Natural killer cell (primary cell): ENCODE measurements at regions not wholly inside any gene's neighbourhood (a gene's known extent, or its start where the extent isn't known, plus 50 kb on each side); places are given as distances from the start of the nearest gene placed in this dataset.

Source experiments
- ATAC-seq, 3 donors: fragments of 150-1000 bp in 2 of 3; fragments of 200-7000 bp in 1 of 3; cut with Tn5 transposase; 1 replicate in 1 of 3; 2 replicates in 2 of 3; pipeline ENCODE4 v1.10.0; 2021; ENCODE audit warnings: mild to moderate bottlenecking in 2 of 3, moderate library complexity in 2 of 3
- DNase-seq, 2 donors: peaks; one replicate each; pipeline versions ENCODE4 v3.0.0 to v3.0.0-alpha.2; 2013 to 2021; ENCODE audit warnings: mixed read lengths in 1 of 2
- H3K27ac ChIP-seq: one replicate; pipeline ENCODE4 v1.5.1; 2013; ENCODE audit warnings: mild to moderate bottlenecking, low read length
- H3K27me3 ChIP-seq: one replicate; pipeline ENCODE4 v1.6.1; 2013; ENCODE audit warnings: low read length; ENCODE audit not compliant: control insufficient read depth, insufficient read depth
- H3K36me3 ChIP-seq: one replicate; pipeline ENCODE4 v1.6.1; 2013; ENCODE audit warnings: low read length; ENCODE audit not compliant: control insufficient read depth, insufficient read depth
- H3K4me1 ChIP-seq: one replicate; pipeline ENCODE4 v1.6.1; 2013; ENCODE audit warnings: low read length; ENCODE audit not compliant: control insufficient read depth, insufficient read depth
- H3K4me3 ChIP-seq: one replicate; pipeline ENCODE4 v1.5.1; 2013; ENCODE audit warnings: low read length
- H3K9me3 ChIP-seq: one replicate; pipeline ENCODE4 v1.6.1; 2013; ENCODE audit warnings: low read length; ENCODE audit not compliant: control insufficient read depth, insufficient read depth
- H3K27ac Mint-ChIP-seq, 2 donors: one replicate each; pipeline ENCODE4 v1.8.0; 2022; ENCODE audit warnings: mild to moderate bottlenecking in 2 of 2, mixed read lengths in 2 of 2, moderate library complexity in 1 of 2
- H3K27me3 Mint-ChIP-seq, 2 donors: one replicate each; pipeline ENCODE4 v1.8.0; 2022; ENCODE audit warnings: low read depth in 2 of 2, mixed read lengths in 2 of 2
- H3K36me3 Mint-ChIP-seq: one replicate; pipeline ENCODE4 v1.8.0; 2022; ENCODE audit warnings: mixed read lengths
- H3K4me1 Mint-ChIP-seq, 2 donors: one replicate each; pipeline ENCODE4 v1.8.0; 2022; ENCODE audit warnings: mixed read lengths in 2 of 2
- H3K4me3 Mint-ChIP-seq: one replicate; pipeline ENCODE4 v1.8.0; 2022; ENCODE audit warnings: mild to moderate bottlenecking, moderate library complexity, mixed read lengths
- H3K9me3 Mint-ChIP-seq, 2 donors: one replicate each; pipeline ENCODE4 v1.8.0; 2022; ENCODE audit warnings: mixed read lengths in 2 of 2
- WGBS: methylation state at CpG from one replicate; pipeline ENCODE4 v1.1.7; 2013; ENCODE audit warnings: missing lambda C conversion rate; ENCODE audit not compliant: insufficient coverage; 5-methylcytosine and 5-hydroxymethylcytosine counted together
- intact Hi-C: fragments of 100-400 bp; cut with micrococcal nuclease; formaldehyde crosslinking; loops from one replicate; pipeline ENCODE4 v1.14.2; 2022
- TF ChIP-seq, protein P1 (sequence below): fragments of 200-600 bp; IDR thresholded peaks from one replicate; pipeline ENCODE4 v1.8.0; 2022; ENCODE audit warnings: antibody characterized with exemption

DNA sequence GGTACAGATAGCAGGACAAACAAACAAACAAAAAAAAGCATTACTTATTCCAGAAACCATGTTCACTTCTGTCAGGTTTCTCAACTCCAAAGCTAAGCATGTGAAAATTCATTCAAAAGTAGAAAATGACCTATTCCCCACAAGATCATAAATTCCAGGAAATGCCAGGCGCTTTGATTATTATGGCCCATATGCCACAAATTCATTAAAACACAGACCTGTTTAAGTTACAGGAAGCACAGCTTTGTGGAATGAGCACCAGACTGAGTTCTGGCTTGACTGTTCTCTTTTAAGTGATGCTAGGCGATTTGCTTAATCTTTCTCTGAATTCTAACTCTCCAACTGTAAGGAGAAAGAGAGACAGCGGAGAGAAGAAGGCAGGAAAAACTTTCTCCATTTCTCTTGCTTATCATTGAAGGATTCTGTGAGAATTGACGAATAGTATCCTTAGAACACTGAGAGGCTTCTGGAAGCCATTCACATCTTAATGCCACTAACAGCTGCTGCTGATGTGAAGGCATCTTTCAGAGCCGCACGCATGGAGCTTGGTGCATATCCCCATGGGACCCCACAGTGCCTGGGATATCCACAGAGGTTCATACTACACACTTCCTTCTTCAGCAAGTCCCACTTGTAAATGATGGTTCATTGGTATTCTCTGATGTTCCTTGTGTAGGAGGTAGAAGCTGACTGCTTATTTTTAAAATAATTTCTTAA is 138.0 kb downstream of the ZNF674 start:
- Mint-ChIP-seq H3K4me1 (no peaks in the 10 kb centered on the region), H3K36me3 (no peaks in the 10 kb centered on the region), H3K27me3 (peaks cover 4 to 8% of the 10 kb centered on the region in 2 donors), H3K4me3 (no peak overlapping the region), H3K9me3 (no peaks in the 10 kb centered on the region), H3K27ac (no peak overlapping the region)
- TF ChIP-seq, protein P1, sequence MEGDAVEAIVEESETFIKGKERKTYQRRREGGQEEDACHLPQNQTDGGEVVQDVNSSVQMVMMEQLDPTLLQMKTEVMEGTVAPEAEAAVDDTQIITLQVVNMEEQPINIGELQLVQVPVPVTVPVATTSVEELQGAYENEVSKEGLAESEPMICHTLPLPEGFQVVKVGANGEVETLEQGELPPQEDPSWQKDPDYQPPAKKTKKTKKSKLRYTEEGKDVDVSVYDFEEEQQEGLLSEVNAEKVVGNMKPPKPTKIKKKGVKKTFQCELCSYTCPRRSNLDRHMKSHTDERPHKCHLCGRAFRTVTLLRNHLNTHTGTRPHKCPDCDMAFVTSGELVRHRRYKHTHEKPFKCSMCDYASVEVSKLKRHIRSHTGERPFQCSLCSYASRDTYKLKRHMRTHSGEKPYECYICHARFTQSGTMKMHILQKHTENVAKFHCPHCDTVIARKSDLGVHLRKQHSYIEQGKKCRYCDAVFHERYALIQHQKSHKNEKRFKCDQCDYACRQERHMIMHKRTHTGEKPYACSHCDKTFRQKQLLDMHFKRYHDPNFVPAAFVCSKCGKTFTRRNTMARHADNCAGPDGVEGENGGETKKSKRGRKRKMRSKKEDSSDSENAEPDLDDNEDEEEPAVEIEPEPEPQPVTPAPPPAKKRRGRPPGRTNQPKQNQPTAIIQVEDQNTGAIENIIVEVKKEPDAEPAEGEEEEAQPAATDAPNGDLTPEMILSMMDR = no peak
- 100% methylated on average over 4 of the region's 6 CpGs for WGBS
- no peaks in the 10 kb centered on the region for H3K4me1 ChIP-seq
- no peak overlapping the region for H3K4me3 ChIP-seq
- ATAC-seq (no peak), DNase-seq (no peak)
- no peaks in the 10 kb centered on the region for H3K36me3 ChIP-seq
- intact Hi-C loops = loop anchor here (5.0 kb wide), 1 partner anchor 890 kb away; no protein-coding TSS in a partner anchor
- H3K27ac ChIP-seq = no peak overlapping the region
- H3K9me3 ChIP-seq = no peaks in the 10 kb centered on the region
- no peaks in the 10 kb centered on the region for H3K27me3 ChIP-seq

DNA sequence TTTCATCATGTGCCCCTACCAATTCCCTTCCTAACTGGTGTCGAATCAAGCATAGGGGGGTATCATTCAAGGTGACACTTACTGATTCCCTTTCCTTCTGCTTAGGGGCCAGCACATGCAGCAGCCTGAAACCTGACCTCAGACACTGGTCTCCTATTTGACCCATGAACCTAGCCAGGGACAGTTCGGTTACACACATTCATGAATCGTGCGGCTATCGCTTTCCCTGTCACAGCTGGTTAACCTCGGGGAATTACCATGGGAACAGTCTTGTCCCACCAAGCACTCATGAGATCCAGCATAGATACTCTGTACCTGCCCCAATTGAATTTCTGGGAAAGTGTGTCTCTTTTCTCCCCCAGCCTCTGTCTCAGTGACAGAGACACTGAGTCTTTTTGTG is 140.4 kb downstream of the ZNF674 start:
- no peak for DNase-seq
- Mint-ChIP-seq H3K27ac (no peak overlapping the region), H3K4me3 (no peak overlapping the region), H3K9me3 (no peaks in the 10 kb centered on the region), H3K27me3 (peaks cover 7 to 8% of the 10 kb centered on the region in 2 donors), H3K36me3 (no peaks in the 10 kb centered on the region), H3K4me1 (no peaks in the 10 kb centered on the region)
- over 99% methylated on average over 6 of the region's 6 CpGs for WGBS
- TF ChIP-seq, protein P1 = no peak
- Histone ChIP-seq H3K9me3 (no peaks in the 10 kb centered on the region), H3K36me3 (no peaks in the 10 kb centered on the region), H3K4me3 (no peak overlapping the region), H3K27ac (no peak overlapping the region), H3K4me1 (no peaks in the 10 kb centered on the region), H3K27me3 (no peaks in the 10 kb centered on the region)
- no peak for ATAC-seq
- intact Hi-C loops = loop anchor here (5.0 kb wide), 1 partner anchor 887 kb away; no protein-coding TSS in a partner anchor

DNA sequence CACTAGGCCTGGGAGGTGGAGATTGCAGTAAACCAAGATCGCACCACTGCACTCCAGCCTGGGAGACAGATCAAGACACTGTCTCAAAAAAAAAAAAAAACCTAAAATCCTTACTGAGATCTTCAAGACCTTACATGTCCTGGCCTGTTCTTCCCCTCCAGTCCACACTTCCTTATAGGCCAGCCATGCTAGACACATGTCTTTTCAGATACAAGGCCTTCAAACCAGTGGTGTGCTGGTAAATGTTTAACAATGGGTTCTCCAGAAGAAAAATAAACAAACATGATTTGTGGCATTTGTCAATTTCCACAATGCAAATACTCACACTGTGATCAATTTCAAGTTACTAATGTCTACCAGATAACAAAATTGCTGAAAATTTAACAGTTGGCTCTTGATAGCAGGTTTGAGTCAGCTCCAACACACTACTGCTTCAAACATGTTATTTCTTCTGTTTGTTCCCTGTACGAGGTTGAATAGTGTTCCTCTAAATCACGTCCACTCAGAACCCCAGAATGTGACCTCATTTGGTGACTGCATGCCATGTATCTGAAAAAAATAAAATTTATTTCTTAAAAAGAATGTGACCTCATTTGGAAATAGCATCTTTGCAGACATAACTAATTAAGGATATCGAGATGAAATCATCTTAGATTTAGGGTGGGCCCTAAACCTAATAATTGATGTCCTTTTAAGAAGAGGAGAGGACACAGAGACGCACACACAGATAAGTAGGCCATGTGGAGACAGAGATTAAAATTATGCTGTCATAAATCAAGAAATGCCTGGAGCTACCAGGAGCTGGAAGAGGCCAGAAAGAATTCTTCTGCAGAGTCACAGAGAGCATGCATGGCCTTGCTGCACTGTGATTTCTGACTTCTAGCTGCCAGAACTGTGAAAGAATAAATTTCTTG is 144.4 kb downstream of the ZNF674 start:
- WGBS = 92% methylated on average over 3 of the region's 5 CpGs
- H3K9me3 Mint-ChIP-seq = no peaks in the 10 kb centered on the region
- H3K36me3 Mint-ChIP-seq = no peaks in the 10 kb centered on the region
- H3K4me3 Mint-ChIP-seq = no peak overlapping the region
- H3K4me3 ChIP-seq = no peak overlapping the region
- H3K27me3 ChIP-seq = no peaks in the 10 kb centered on the region
- no peaks in the 10 kb centered on the region for H3K9me3 ChIP-seq
- ATAC-seq (no peak), DNase-seq (no peak)
- intact Hi-C loops = no loop called here
- TF ChIP-seq, protein P1 = no peak
- H3K27ac Mint-ChIP-seq = no peak overlapping the region
- H3K27ac ChIP-seq = no peak overlapping the region
- no peaks in the 10 kb centered on the region for H3K36me3 ChIP-seq
- peaks cover 7 to 8% of the 10 kb centered on the region in 2 donors for H3K27me3 Mint-ChIP-seq
- no peaks in the 10 kb centered on the region for H3K4me1 Mint-ChIP-seq
- no peaks in the 10 kb centered on the region for H3K4me1 ChIP-seq
